LNCaP clone FGC (cell line): ENCODE measurements at regions not wholly inside any gene's neighbourhood (a gene's known extent, or its start where the extent isn't known, plus 50 kb on each side); places are given as distances from the start of the nearest gene placed in this dataset.

ENCODE experiments used
- DNase-seq: peaks from one replicate; pipeline ENCODE4 v3.0.0-alpha.2; 2011; ENCODE audit warnings: low read depth
- H3K4me3 ChIP-seq: 2 replicates; pipeline ENCODE4 v1.5.1; 2011; ENCODE audit warnings: mild to moderate bottlenecking, low read depth, low read length, control low read depth
- CTCF ChIP-seq: IDR thresholded peaks from 2 replicates; pipeline ENCODE4 v1.5.1; 2012; ENCODE audit warnings: mild to moderate bottlenecking; ENCODE audit not compliant: control insufficient read depth, insufficient read depth; ENCODE audit errors: extremely low read depth

GRCh38 chr5:68041293-68041692, 174.3 kb upstream of the PIK3R1 start:
- TF ChIP-seq CTCF: no peak
- DNase-seq: no peak
- H3K4me3 ChIP-seq: no peak overlapping the region

- no peak for TF ChIP-seq CTCF
- H3K4me3 ChIP-seq: no peak overlapping the region
- DNase-seq: no peak
Measured at GRCh38 chr5:68037546-68037945, 178.0 kb upstream of the PIK3R1 start.

GRCh38 chr5:68033961-68034571, 181.5 kb upstream of the PIK3R1 start:
- no peak overlapping the region for H3K4me3 ChIP-seq
- no peak for DNase-seq
- TF ChIP-seq CTCF: no peak

GRCh38 chr5:68033029-68033428, 182.5 kb upstream of the PIK3R1 start:
- TF ChIP-seq CTCF: no peak
- no peak for DNase-seq
- H3K4me3 ChIP-seq: no peak overlapping the region

GRCh38 chr5:68032216-68032762, 183.3 kb upstream of the PIK3R1 start:
- DNase-seq: no peak
- H3K4me3 ChIP-seq: no peak overlapping the region
- TF ChIP-seq CTCF: no peak

GRCh38 chr5:68028131-68028727, 187.3 kb upstream of the PIK3R1 start:
- TF ChIP-seq CTCF: no peak
- no peak overlapping the region for H3K4me3 ChIP-seq
- DNase-seq: no peak
